GM18870 (cell line): ENCODE measurements at regions not wholly inside any gene's neighbourhood (a gene's known extent, or its start where the extent isn't known, plus 50 kb on each side); places are given as distances from the start of the nearest gene placed in this dataset.
"Not testable (repeated sequence)": the region's sequence is repeated elsewhere in the genome, so short reads cannot be mapped to it uniquely, and the experiment has no call there.

Experiments used
- ATAC-seq: cut with Tn5 transposase; IDR thresholded peaks from one replicate; pipeline ENCODE4 v1.9.1; 2021; ENCODE audit warnings: moderate library complexity; ENCODE audit not compliant: unreplicated experiment

DNA sequence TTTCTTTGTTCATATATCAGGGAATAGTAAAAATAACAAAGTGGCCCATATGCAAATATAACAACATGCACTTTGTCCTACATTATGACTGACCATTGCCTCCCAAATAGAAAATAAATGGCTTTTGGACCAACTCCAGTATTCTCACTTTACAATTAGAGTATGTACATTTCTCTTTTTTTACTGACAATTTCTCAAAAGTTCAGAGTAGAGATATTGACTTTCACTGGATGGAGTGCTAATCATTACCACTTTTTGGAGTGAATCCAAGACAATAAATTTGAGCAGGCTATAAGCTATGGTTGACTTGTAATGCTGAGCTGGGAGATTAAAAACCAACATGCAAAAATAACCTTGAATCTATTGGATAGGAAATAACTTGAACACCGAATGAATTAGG is 987.4 kb downstream of the SUCLG1 start:
- ATAC-seq: no peak

DNA sequence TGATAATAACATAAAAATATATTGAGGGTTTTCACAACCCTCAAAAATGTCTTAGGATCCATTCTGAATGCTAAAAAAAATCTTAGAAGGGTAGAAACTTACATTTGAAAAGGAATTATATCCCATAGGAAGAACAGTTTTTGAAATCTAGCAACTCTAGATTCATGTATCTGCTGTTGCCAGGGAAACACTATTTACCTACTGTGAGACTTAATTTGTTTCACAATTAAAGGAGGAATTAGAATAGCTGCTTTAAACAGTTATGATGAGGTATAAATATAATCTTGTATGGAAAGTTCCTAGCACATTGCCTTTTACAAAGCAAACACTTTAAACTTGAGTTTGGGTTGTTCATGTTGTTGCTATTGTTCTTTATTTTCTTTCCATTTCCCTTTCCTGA is 988.2 kb downstream of the SUCLG1 start:
- no peak for ATAC-seq

DNA sequence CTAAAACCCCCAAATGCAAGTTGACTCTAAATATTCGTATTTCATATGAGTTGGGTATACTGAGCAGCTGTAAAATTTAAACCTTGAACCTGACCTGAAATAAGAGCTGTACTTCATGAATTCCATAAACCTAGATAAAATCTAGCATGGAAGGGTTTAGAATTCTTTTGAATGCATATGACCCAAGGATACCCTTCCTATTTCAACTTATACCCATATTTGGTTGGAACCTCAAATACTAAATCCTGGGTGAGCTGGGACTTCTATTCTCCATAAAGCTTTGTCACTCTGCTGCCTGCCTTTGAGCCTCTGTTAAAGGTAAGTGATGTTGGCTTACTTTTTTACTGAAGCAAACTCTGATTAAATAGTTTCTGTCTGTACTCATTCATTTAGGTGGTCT is 994.6 kb downstream of the SUCLG1 start:
- ATAC-seq: no peak

DNA sequence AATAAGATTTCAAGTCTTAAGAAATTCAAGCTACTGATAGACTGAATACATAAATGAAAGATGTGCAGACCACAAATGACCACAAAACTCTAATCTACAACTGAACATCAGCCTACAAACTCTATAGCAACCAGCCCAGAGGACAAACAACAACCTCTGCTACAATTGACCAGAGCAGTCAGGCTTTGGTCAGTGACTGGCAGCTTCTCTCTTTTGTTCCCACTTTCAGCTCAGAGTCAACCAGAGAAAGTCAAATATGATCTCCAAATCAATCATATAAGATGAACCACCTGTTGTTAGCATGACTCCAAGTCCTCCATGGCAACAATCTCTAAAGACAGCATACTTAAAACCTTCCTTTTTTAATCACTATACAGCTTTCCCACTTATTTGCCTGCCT is 996.2 kb downstream of the SUCLG1 start:
- ATAC-seq: no peak

DNA sequence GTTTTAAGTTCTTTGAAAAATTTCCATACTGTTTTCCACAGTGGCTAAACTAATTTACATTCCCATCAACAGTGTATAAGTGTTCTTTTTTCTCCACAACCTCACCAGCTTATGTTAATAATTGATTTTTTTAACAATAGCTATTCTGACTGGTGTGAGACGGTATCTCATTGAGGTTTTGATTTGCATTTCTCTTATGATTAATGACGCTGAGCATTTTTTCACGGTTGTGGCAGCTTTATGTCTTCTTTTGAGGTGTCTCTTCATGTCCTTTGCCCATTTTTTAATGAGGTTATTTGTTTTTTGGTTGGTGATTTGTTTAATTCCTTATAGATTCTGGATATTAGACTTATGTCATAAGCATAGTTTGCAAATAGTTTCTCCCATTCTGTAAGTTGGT is 997.9 kb downstream of the SUCLG1 start:
- no peak for ATAC-seq

GRCh38 chr2:83459456-83459855 is 999.6 kb downstream of the SUCLG1 start:
- no peak for ATAC-seq

DNA sequence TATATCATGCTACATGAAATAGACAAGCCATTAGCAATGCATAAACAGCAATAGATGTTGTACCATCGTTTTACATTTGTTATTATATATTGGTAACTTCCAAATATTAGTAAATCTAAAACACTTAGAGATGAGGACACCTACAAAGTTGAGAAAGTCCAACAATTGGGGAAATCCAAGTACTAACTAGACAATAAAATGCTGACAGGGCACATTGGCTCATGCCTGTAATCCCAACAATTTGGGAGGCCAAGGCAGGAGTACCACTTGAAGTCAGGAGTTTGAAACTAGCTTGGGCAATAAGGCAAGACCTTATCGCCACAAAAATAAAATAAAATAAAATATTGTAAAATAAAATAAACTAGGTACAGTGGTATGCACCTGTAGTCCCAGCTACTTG is 1023.1 kb downstream of the SUCLG1 start:
- no peak for ATAC-seq

GRCh38 chr2:83420993-83421392 is 1038.1 kb downstream of the SUCLG1 start:
- no peak for ATAC-seq

DNA sequence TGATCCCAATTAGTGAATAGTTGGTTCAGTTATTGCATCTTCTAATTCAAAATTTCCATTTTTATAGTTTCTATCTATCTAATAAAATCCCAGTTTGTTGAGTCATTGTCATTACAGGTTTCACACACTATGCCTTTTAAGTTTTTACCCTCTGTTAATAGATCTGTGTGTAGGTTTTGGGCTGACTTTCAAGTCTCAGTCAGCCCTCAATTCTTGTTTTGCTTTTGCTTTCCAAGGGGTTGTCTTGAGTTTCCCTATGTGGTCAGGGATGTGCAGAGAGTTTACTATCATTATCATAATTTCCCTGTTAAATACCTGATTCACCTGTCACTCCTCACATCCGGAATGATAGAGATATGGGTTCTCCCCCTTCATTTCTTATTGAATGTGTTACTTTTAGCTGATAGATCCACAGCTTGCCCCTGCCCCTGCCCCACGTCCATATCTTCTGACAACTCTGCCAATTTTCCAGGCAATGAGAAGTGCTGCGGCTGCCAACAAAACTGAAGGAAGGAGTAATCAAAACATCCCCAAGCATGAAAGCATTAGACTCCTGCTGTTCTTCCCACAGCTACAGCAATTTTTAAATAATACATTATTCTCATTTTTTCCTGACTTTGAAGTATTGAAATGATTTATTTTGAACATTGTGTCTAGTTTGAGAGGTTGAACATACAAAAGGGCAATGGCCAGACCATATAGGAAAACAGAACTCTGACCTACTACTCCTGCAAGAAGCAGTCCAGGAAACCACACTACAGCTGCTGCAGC is 1064.8 kb downstream of the SUCLG1 start:
- no peak for ATAC-seq

DNA sequence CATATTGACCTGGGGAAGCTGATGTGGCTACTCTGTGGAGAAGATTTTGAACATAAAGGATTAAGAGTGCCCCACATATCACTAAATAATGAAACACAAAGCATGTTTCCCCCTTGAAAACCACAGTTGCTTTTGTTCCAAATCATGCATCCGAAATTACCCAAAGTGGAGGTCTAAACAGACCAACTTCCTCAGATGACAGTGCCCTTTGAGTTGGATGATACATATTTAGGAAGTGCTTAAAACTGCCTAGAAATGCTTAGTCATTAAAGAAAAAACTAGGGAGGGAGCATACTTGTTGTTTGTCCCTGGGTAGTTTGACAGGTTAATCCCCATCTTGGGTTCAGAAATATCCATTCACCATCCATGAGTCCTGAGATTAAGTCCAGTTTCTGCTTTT is 1070.3 kb downstream of the SUCLG1 start:
- no peak for ATAC-seq

DNA sequence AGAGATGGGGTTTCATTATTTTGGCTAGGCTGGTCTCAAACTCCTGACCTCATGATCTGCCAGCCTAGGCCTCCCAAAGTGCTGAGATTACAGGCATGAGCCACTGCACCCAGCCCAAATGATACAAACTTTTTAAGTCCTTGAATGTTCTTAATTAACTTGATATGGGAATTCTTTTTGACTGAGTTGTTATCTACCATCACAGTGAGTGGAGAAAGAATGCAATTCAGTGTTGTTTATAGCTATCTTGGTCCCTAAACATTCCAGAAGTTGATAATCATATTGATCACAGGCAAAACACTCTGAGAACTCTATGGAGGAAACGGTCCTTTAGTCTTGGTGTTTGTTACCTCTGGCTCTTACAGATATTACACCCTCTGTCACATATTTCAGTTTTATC is 1072.5 kb downstream of the SUCLG1 start:
- ATAC-seq: no peak

GRCh38 chr2:83378921-83379320 is 1080.2 kb downstream of the SUCLG1 start:
- ATAC-seq: no peak

DNA sequence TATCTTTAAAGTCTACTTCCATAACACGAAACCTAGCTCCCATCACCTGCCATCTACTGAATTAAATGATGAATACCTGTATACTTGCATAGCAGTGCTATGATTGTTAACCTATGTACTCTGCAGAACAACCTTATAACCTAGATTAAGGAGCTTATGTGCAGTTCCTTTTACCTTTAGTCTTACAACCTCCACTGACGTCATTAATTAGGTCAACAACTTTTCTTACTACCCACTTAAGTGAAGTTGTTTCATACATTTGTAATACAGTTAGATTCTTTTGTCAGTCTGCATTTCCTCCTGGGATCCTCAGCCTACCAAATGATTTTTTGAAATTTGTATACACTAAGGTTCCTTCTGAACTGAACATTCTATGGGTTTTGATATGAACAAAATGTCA is 1082.3 kb downstream of the SUCLG1 start:
- no peak for ATAC-seq

- ATAC-seq: no peak
These were observed 1088.7 kb downstream of the SUCLG1 start for GRCh38 chr2:83370419-83370762.

GRCh38 chr2:83369601-83370418 is 1089.3 kb downstream of the SUCLG1 start:
- no peak for ATAC-seq

DNA sequence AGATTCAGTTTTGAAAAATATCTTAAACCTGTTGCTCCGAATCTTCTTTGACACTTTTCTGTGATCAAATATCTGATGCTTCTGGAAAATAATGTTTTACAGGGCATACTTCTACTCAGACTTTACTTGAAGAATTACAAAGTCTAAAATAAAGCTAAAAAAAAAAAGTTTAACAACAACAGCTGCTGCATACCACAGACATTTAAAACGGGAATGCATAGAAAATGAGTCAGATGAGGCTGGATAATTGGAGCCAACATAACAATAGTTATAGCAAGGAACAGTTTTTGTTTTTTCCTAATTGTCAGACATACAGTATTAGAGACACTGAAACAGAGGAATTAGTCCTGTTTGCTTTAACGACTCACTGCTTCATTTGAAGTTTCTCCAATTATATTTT is 1090.2 kb downstream of the SUCLG1 start:
- ATAC-seq: no peak

GRCh38 chr2:83368461-83368860 is 1090.6 kb downstream of the SUCLG1 start:
- no peak for ATAC-seq

GRCh38 chr2:83365476-83365875 is 1093.6 kb downstream of the SUCLG1 start:
- ATAC-seq: no peak

DNA sequence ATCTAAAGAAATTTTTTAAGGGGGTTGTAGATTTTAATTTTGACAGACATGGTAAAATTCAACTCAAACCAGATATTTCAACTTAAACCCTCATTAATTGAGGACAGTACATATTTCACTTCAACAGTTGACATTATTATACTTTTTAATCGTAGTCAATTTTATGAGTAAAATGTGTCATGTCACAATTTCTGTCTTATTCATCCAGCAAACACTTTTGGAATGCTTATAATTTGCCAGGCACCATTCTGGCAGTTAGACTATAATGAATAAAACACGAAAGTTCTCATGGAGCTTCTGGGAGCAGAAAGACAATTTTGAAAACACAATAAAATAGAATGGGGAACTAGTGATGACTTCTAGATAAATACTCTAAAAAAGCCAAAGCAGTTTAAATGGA is 1094.8 kb downstream of the SUCLG1 start:
- no peak for ATAC-seq

DNA sequence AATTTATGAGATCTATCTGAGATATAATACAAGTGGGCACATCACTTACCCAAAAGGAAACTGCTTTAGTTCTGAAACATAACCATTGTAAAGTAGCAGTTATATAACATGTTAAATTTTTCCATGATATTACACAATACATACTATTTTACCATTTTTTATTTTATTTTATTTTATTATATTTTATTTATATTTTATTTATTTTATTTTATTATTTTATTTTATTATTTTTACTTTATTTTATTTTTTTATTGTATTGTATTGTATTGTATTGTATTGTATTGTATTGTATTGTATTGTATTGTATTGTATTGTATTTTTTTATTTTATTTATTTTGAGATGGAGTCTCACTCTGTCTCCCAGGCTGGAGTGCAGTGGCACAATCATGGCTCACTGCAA is 1095.9 kb downstream of the SUCLG1 start:
- not testable (repeated sequence) for ATAC-seq

GRCh38 chr2:83359336-83359735 is 1099.7 kb downstream of the SUCLG1 start:
- no peak for ATAC-seq

GRCh38 chr2:83342860-83343329 is 1116.2 kb downstream of the SUCLG1 start:
- ATAC-seq: no peak
